ENCODE measurements at regions not wholly inside any gene's neighbourhood (a gene's known extent, or its start where the extent isn't known, plus 50 kb on each side); places are given as distances from the start of the nearest gene placed in this dataset.

DNA sequence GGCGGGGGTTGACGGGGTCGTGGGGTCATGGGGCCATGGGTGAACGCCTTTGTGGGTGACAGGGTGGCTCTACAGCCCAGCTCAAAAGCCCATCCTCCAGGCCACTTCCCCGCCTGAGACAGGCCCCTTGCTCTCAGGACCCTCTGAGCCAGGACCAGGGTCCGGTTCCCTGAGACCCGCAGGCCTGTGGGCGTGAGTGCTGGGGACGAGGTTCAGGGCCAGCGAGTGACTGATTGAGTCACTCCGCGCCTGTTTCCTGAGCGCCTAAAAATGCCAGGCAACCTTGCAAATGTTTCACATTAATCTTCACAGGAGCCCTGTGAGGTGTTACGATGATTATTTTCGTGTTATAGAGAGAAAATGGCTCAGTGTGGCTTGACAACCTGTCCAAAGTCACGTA lies 97.8 kb downstream of the ZNF674 start:
- DNase-seq (ENCODE audit: low spot score), result no peak

DNA sequence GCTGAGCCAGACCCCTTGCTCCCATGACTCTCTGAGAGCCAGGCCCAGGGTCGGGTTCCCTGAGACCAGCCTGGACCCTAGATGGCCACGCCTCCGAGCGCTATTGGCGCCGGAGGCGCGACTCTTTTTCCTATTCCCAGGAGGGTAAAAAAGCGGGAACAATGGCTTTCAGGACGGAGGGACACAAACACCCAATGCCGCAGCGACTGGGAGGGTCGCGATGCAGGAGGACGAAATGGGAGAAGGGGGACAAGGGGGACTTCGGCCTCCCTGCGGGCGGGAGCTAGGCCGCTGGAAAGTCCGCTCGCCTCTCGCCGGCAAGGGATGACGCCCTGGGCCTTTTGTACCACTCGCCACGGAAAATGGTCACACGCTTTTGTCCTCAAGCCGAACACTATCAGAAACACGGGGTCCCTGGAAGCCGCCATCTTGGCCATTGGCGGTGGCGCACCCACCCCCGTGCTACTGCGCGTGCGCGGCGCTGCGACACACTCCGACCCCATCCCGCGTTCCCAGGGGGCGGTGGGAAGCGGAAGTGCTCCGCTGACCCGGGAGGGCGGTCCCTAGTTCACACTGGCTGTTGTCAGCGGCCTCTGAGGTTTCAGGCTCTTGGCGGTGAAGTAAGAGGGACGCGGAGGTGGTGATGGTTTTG lies 98.4 kb downstream of the ZNF674 start:
- DNase-seq (ENCODE audit: low spot score), result peak; percentile 81

- DNase-seq (ENCODE audit: low spot score), result no peak
Observed at GRCh38 chrX:46444011-46444410, 101.2 kb downstream of the ZNF674 start.

- no peak for DNase-seq (ENCODE audit: low spot score)
Observed at GRCh38 chrX:46436744-46437143, 108.5 kb downstream of the ZNF674 start.

DNA sequence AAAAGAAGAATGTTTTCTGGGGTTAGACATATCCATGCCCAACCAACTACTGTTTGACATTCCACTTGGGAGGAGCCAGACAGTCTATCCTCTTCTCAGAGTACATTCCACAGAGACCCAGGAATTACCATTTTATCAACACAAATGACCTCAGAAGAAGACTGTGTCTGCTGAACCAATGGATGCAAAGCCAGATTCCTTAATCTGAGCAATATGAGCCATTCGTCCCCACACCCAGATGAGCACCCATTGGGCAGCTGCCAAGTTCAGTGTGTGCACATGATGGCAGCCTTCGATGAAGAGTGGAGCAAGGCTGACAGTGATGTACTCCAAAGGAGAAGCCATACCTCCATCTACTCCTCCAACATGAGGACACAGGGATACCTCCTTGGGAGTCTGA lies 111.3 kb downstream of the ZNF674 start:
- no peak for DNase-seq (ENCODE audit: low spot score)

- peak; percentile 50 for DNase-seq (ENCODE audit: low spot score)
Observed at GRCh38 chrX:46408553-46409407, 136.4 kb downstream of the ZNF674 start.

GRCh38 chrX:46407753-46408130 lies 137.5 kb downstream of the ZNF674 start:
- no peak for DNase-seq (ENCODE audit: low spot score)

- DNase-seq (ENCODE audit: low spot score), result no peak
Observed at GRCh38 chrX:46407036-46407752, 138.0 kb downstream of the ZNF674 start.

DNA sequence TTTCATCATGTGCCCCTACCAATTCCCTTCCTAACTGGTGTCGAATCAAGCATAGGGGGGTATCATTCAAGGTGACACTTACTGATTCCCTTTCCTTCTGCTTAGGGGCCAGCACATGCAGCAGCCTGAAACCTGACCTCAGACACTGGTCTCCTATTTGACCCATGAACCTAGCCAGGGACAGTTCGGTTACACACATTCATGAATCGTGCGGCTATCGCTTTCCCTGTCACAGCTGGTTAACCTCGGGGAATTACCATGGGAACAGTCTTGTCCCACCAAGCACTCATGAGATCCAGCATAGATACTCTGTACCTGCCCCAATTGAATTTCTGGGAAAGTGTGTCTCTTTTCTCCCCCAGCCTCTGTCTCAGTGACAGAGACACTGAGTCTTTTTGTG lies 140.4 kb downstream of the ZNF674 start:
- no peak for DNase-seq (ENCODE audit: low spot score)

GRCh38 chrX:46400530-46401443 lies 144.4 kb downstream of the ZNF674 start:
- DNase-seq (ENCODE audit: low spot score), result no peak

- DNase-seq (ENCODE audit: low spot score), result no peak
Observed at GRCh38 chrX:46398874-46399273, 146.3 kb downstream of the ZNF674 start.

- DNase-seq (ENCODE audit: low spot score), result no peak
Observed at GRCh38 chrX:46398126-46398525, 147.1 kb downstream of the ZNF674 start.

DNA sequence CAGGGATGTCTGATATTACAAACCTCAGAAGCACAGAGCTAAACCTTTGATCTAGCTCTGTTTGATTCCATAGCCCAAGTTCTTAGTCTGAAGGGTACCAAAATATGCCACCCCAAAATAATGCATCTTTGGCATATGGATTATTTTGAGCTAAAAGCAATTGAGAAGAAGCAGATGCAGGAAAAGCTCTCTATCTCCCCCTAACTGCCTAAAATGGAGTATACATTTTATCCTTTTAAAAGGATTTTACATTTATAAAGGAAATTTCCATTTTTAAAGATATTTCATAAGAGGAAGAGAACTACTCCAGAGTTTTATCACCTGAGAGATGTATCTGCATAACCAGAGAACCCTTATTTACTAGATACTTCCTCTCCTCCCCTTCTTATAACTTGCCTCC lies 158.7 kb downstream of the ZNF674 start:
- no peak for DNase-seq (ENCODE audit: low spot score)

DNA sequence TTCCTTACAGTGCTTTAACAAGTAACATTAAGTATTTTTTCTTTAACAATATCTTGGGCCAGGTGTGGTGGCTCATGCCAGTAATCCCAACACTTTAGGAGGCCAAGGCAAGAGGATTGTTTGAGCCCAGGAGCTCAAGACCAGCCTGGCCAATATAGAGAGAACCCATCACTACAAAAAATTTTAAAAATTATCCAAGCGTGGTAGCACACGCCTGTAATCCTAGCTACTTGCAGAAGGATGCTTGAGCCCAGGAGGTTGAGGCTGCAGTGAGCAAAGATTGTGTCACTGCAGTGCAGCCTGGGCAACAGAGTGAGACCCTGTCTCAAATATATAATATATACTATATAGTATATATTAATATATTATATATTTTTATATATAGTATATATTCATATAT lies 162.2 kb downstream of the ZNF674 start:
- no peak for DNase-seq (ENCODE audit: low spot score)

GRCh38 chrX:46382595-46382994 lies 162.6 kb downstream of the ZNF674 start:
- DNase-seq (ENCODE audit: low spot score), result no peak

- peak; percentile 2 for DNase-seq (ENCODE audit: low spot score)
Observed at GRCh38 chrX:46381630-46382029, 163.6 kb downstream of the ZNF674 start.

DNA sequence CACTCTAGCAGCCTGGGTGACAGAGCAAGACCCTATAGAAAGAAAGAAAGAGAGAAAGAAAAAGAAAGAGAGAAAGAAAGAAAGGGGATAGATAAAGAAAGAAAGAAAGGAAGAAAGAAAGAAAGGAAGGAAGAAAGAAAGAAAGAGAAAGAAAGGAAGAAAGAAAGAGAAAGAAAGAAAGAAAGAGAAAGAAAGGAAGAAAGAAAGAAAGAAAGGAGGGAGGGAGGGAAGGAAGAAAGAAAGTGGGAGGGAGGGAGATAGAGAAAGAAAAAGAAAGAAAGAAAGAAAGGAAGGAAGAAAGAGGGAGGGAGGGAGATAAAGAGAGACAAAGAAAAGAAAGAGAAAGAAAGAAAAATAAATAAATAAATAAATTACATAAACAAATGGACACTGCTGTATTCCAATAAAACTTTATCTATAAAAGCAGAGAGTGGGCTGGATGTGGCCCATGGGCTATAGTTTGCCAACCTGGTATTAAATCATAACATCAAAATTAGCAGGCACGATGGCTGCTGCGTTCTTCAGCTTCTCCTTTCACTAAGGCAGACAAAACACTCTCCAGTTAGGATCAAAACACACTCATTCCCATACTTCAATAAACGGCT lies 165.0 kb downstream of the ZNF674 start:
- no peak for DNase-seq (ENCODE audit: low spot score)

GRCh38 chrX:46376246-46376885 lies 168.9 kb downstream of the ZNF674 start:
- DNase-seq (ENCODE audit: low spot score), result peak; percentile 16

GRCh38 chrX:46375831-46376230 lies 169.4 kb downstream of the ZNF674 start:
- no peak for DNase-seq (ENCODE audit: low spot score)

DNA sequence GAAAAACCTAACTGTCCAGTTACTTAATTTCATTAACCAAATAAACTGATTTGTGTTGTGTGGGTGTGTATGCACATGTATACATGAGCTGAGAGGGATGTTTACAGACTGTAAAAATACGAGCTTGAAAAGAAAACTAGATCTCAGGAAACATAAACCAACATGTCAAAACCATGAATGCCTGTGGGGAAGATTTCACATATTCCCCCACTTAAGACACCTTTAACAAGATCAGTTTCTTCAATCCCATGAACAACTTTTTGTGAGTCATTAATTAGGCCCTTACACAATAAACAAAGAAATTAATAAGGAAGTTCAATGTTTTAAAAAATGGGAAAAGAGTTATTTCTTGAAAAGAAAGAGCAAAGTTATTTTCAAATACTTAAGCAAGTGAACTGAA lies 170.8 kb downstream of the ZNF674 start:
- DNase-seq (ENCODE audit: low spot score), result no peak

DNA sequence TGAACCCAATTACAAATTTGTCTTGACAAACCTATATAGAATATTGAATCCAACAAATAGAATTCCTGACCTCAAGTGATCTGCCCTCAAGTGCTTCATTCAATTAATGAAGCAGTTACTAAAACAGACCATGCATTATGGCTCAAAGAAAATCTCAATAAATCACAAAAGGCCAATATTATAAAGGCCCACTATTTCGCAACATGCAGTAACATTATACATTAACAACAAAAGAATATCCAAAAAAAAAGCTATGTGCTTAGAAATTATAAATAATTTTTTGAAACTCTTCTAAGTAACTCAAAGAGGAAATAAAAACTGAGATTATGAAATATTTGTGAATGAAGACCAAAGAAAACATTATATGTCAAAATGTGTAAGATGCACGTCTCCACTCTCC lies 177.7 kb downstream of the ZNF674 start:
- DNase-seq (ENCODE audit: low spot score), result no peak

Data from CD4-positive, alpha-beta T cell treated with Interleukin-6 at 100 ng/mL for 8 hours (primary cell).